ENCODE measurements at regions not wholly inside any gene's neighbourhood (a gene's known extent, or its start where the extent isn't known, plus 50 kb on each side); places are given as distances from the start of the nearest gene placed in this dataset.

- Histone ChIP-seq H3K4me1 (ENCODE audit: control insufficient read depth in 2 of 2, insufficient read depth in 2 of 2, low read length in 1 of 2) (no peaks in the 10 kb centered on the region), H3K27me3 (ENCODE audit: control insufficient read depth in 1 of 2, insufficient read depth in 2 of 2, low read length in 2 of 2) (no peaks in the 10 kb centered on the region), H3K36me3 (ENCODE audit: control insufficient read depth in 2 of 2, insufficient read depth in 2 of 2, low read length in 1 of 2) (no peaks in the 10 kb centered on the region), H3K27ac (ENCODE audit: low read depth in 2 of 2, low read length in 1 of 2) (no peak overlapping the region), H3K9me3 (ENCODE audit: control insufficient read depth in 2 of 2, insufficient read depth in 1 of 2, low read depth in 1 of 2, low read length in 1 of 2) (no peaks in the 10 kb centered on the region), H3K4me3 (ENCODE audit: low read depth in 1 of 2, low read length in 2 of 2) (no peak overlapping the region)
- WGBS, 2 donors: 76 to 80% methylated on average over 11 of the region's 11 CpGs
These were observed 333.1 kb downstream of the CTTN start for GRCh38 chr11:70731271-70732022.

- Histone ChIP-seq H3K4me3 (ENCODE audit: low read depth in 1 of 2, low read length in 2 of 2) (no peak overlapping the region), H3K27ac (ENCODE audit: low read depth in 2 of 2, low read length in 1 of 2) (no peak overlapping the region), H3K9me3 (ENCODE audit: control insufficient read depth in 2 of 2, insufficient read depth in 1 of 2, low read depth in 1 of 2, low read length in 1 of 2) (no peaks in the 10 kb centered on the region), H3K36me3 (ENCODE audit: control insufficient read depth in 2 of 2, insufficient read depth in 2 of 2, low read length in 1 of 2) (no peaks in the 10 kb centered on the region), H3K4me1 (ENCODE audit: control insufficient read depth in 2 of 2, insufficient read depth in 2 of 2, low read length in 1 of 2) (no peaks in the 10 kb centered on the region), H3K27me3 (ENCODE audit: control insufficient read depth in 1 of 2, insufficient read depth in 2 of 2, low read length in 2 of 2) (no peaks in the 10 kb centered on the region)
- 83 to 88% methylated on average over 14 of the region's 14 CpGs for WGBS, 2 donors
These were observed 333.9 kb downstream of the CTTN start for GRCh38 chr11:70732023-70732880.

- Histone ChIP-seq H3K4me1 (ENCODE audit: control insufficient read depth in 2 of 2, insufficient read depth in 2 of 2, low read length in 1 of 2) (no peaks in the 10 kb centered on the region), H3K27me3 (ENCODE audit: control insufficient read depth in 1 of 2, insufficient read depth in 2 of 2, low read length in 2 of 2) (no peaks in the 10 kb centered on the region), H3K27ac (ENCODE audit: low read depth in 2 of 2, low read length in 1 of 2) (no peak overlapping the region), H3K4me3 (ENCODE audit: low read depth in 1 of 2, low read length in 2 of 2) (no peak overlapping the region), H3K36me3 (ENCODE audit: control insufficient read depth in 2 of 2, insufficient read depth in 2 of 2, low read length in 1 of 2) (no peaks in the 10 kb centered on the region), H3K9me3 (ENCODE audit: control insufficient read depth in 2 of 2, insufficient read depth in 1 of 2, low read depth in 1 of 2, low read length in 1 of 2) (no peaks in the 10 kb centered on the region)
- WGBS, 2 donors: 88 to 89% methylated on average over 16 of the region's 16 CpGs
These were observed 334.5 kb downstream of the CTTN start for GRCh38 chr11:70732881-70733196.

- H3K27me3 ChIP-seq (ENCODE audit: control insufficient read depth in 1 of 2, insufficient read depth in 2 of 2, low read length in 2 of 2): no peaks in the 10 kb centered on the region
- H3K4me3 ChIP-seq (ENCODE audit: low read depth in 1 of 2, low read length in 2 of 2): no peak overlapping the region
- H3K4me1 ChIP-seq (ENCODE audit: control insufficient read depth in 2 of 2, insufficient read depth in 2 of 2, low read length in 1 of 2): no peaks in the 10 kb centered on the region
- H3K9me3 ChIP-seq (ENCODE audit: control insufficient read depth in 2 of 2, insufficient read depth in 1 of 2, low read depth in 1 of 2, low read length in 1 of 2): no peaks in the 10 kb centered on the region
- 84 to 85% methylated on average over 21 of the region's 21 CpGs for WGBS, 2 donors
- no peaks in the 10 kb centered on the region for H3K36me3 ChIP-seq (ENCODE audit: control insufficient read depth in 2 of 2, insufficient read depth in 2 of 2, low read length in 1 of 2)
- no peak overlapping the region for H3K27ac ChIP-seq (ENCODE audit: low read depth in 2 of 2, low read length in 1 of 2)
These were observed 335.3 kb downstream of the CTTN start for GRCh38 chr11:70733327-70734325.

- Histone ChIP-seq H3K27me3 (ENCODE audit: control insufficient read depth in 1 of 2, insufficient read depth in 2 of 2, low read length in 2 of 2) (no peaks in the 10 kb centered on the region), H3K9me3 (ENCODE audit: control insufficient read depth in 2 of 2, insufficient read depth in 1 of 2, low read depth in 1 of 2, low read length in 1 of 2) (no peaks in the 10 kb centered on the region), H3K4me3 (ENCODE audit: low read depth in 1 of 2, low read length in 2 of 2) (no peak overlapping the region), H3K27ac (ENCODE audit: low read depth in 2 of 2, low read length in 1 of 2) (no peak overlapping the region), H3K36me3 (ENCODE audit: control insufficient read depth in 2 of 2, insufficient read depth in 2 of 2, low read length in 1 of 2) (no peaks in the 10 kb centered on the region), H3K4me1 (ENCODE audit: control insufficient read depth in 2 of 2, insufficient read depth in 2 of 2, low read length in 1 of 2) (no peaks in the 10 kb centered on the region)
- 91 to 92% methylated on average over 7 to 8 of the region's 8 CpGs for WGBS, 2 donors
These were observed 336.1 kb downstream of the CTTN start for GRCh38 chr11:70734379-70734778.

GRCh38 chr11:70734911-70735310, 336.6 kb downstream of the CTTN start:
- 87 to 89% methylated on average over 15 of the region's 15 CpGs for WGBS, 2 donors
- Histone ChIP-seq H3K4me1 (ENCODE audit: control insufficient read depth in 2 of 2, insufficient read depth in 2 of 2, low read length in 1 of 2) (no peaks in the 10 kb centered on the region), H3K27ac (ENCODE audit: low read depth in 2 of 2, low read length in 1 of 2) (no peak overlapping the region), H3K4me3 (ENCODE audit: low read depth in 1 of 2, low read length in 2 of 2) (no peak overlapping the region), H3K36me3 (ENCODE audit: control insufficient read depth in 2 of 2, insufficient read depth in 2 of 2, low read length in 1 of 2) (no peaks in the 10 kb centered on the region), H3K27me3 (ENCODE audit: control insufficient read depth in 1 of 2, insufficient read depth in 2 of 2, low read length in 2 of 2) (no peaks in the 10 kb centered on the region), H3K9me3 (ENCODE audit: control insufficient read depth in 2 of 2, insufficient read depth in 1 of 2, low read depth in 1 of 2, low read length in 1 of 2) (no peaks in the 10 kb centered on the region)

GRCh38 chr11:70735976-70736375, 337.6 kb downstream of the CTTN start:
- Histone ChIP-seq H3K27ac (ENCODE audit: low read depth in 2 of 2, low read length in 1 of 2) (no peak overlapping the region), H3K4me1 (ENCODE audit: control insufficient read depth in 2 of 2, insufficient read depth in 2 of 2, low read length in 1 of 2) (no peaks in the 10 kb centered on the region), H3K27me3 (ENCODE audit: control insufficient read depth in 1 of 2, insufficient read depth in 2 of 2, low read length in 2 of 2) (no peaks in the 10 kb centered on the region), H3K36me3 (ENCODE audit: control insufficient read depth in 2 of 2, insufficient read depth in 2 of 2, low read length in 1 of 2) (no peaks in the 10 kb centered on the region), H3K9me3 (ENCODE audit: control insufficient read depth in 2 of 2, insufficient read depth in 1 of 2, low read depth in 1 of 2, low read length in 1 of 2) (no peaks in the 10 kb centered on the region), H3K4me3 (ENCODE audit: low read depth in 1 of 2, low read length in 2 of 2) (no peak overlapping the region)
- WGBS, 2 donors: 83 to 86% methylated on average over 7 of the region's 7 CpGs

- Histone ChIP-seq H3K27ac (ENCODE audit: low read depth in 2 of 2, low read length in 1 of 2) (no peak overlapping the region), H3K4me1 (ENCODE audit: control insufficient read depth in 2 of 2, insufficient read depth in 2 of 2, low read length in 1 of 2) (no peaks in the 10 kb centered on the region)
- 83 to 91% methylated on average over 8 to 9 of the region's 9 CpGs for WGBS, 2 donors
These were observed 338.1 kb downstream of the CTTN start for GRCh38 chr11:70736461-70736860.

GRCh38 chr11:70736937-70737640, 338.8 kb downstream of the CTTN start:
- H3K36me3 ChIP-seq (ENCODE audit: control insufficient read depth in 2 of 2, insufficient read depth in 2 of 2, low read length in 1 of 2): no peaks in the 10 kb centered on the region
- no peaks in the 10 kb centered on the region for H3K4me1 ChIP-seq (ENCODE audit: control insufficient read depth in 2 of 2, insufficient read depth in 2 of 2, low read length in 1 of 2)
- 84 to 85% methylated on average over 17 of the region's 17 CpGs for WGBS, 2 donors
- H3K27ac ChIP-seq (ENCODE audit: low read depth in 2 of 2, low read length in 1 of 2): no peak overlapping the region
- no peaks in the 10 kb centered on the region for H3K9me3 ChIP-seq (ENCODE audit: control insufficient read depth in 2 of 2, insufficient read depth in 1 of 2, low read depth in 1 of 2, low read length in 1 of 2)
- H3K4me3 ChIP-seq (ENCODE audit: low read depth in 1 of 2, low read length in 2 of 2): no peak overlapping the region
- no peaks in the 10 kb centered on the region for H3K27me3 ChIP-seq (ENCODE audit: control insufficient read depth in 1 of 2, insufficient read depth in 2 of 2, low read length in 2 of 2)

More at GRCh38 chr11:70736461-70736860, 338.1 kb downstream of the CTTN start:
- no peaks in the 10 kb centered on the region for H3K27me3 ChIP-seq (ENCODE audit: control insufficient read depth in 1 of 2, insufficient read depth in 2 of 2, low read length in 2 of 2)
- H3K9me3 ChIP-seq (ENCODE audit: control insufficient read depth in 2 of 2, insufficient read depth in 1 of 2, low read depth in 1 of 2, low read length in 1 of 2): no peaks in the 10 kb centered on the region
- no peaks in the 10 kb centered on the region for H3K36me3 ChIP-seq (ENCODE audit: control insufficient read depth in 2 of 2, insufficient read depth in 2 of 2, low read length in 1 of 2)
- no peak overlapping the region for H3K4me3 ChIP-seq (ENCODE audit: low read depth in 1 of 2, low read length in 2 of 2)

Measured in esophagus (tissue), 2 donors.